HEK293 (cell line): ENCODE measurements at regions not wholly inside any gene's neighbourhood (a gene's known extent, or its start where the extent isn't known, plus 50 kb on each side); places are given as distances from the start of the nearest gene placed in this dataset.

Experiments used
- CTCF ChIP-seq: fragments of 450-650 bp; formaldehyde crosslinking; IDR thresholded peaks from 2 replicates; pipeline ENCODE4 v1.5.1; 2016; ENCODE audit warnings: missing biosample characterization, missing genetic modification characterization
- ZNF121 ChIP-seq: fragments of 450-650 bp; formaldehyde crosslinking; IDR thresholded peaks from 2 replicates; pipeline ENCODE4 v1.5.1; 2016; ENCODE audit warnings: missing biosample characterization, missing genetic modification characterization
- ZNF146 ChIP-seq: fragments of 450-650 bp; formaldehyde crosslinking; IDR thresholded peaks from 2 replicates; pipeline ENCODE4 v1.5.1; 2016; ENCODE audit warnings: missing biosample characterization, missing genetic modification characterization

- TF ChIP-seq ZNF121 (tag by site-specific recombination), result no peak
- TF ChIP-seq CTCF (tag by site-specific recombination), result no peak
- no peak for TF ChIP-seq ZNF146 (tag by site-specific recombination)
Measured at GRCh38 chr6:145060714-145061113, 674.6 kb downstream of the EPM2A start.
